ENCODE measurements at regions not wholly inside any gene's neighbourhood (a gene's known extent, or its start where the extent isn't known, plus 50 kb on each side); places are given as distances from the start of the nearest gene placed in this dataset.

GRCh38 chr22:47592791-47593190 lies 830.3 kb downstream of the TBC1D22A start:
- WGBS, 2 donors (ENCODE audit: extremely low coverage in 2 of 2, insufficient read length in 2 of 2, insufficient replicate concordance in 1 of 2): no CpG with 5 or more reads among the region's 9 CpGs
- DNase-seq (ENCODE audit: low spot score): no peak
- Histone ChIP-seq H2BK12ac (ENCODE audit: low read length) (no peak overlapping the region), H2BK5ac (ENCODE audit: low read length) (no peak overlapping the region), H3K9me3 (replicated peaks in 1 of 2; ENCODE audit: control insufficient read depth in 2 of 2, insufficient read depth in 1 of 2, low read depth in 1 of 2, low read length in 2 of 2) (peaks cover 0 to 49% of the 10 kb centered on the region in 2 donors), H3K23ac (ENCODE audit: low read depth, low read length, poor library complexity) (no peak overlapping the region), H3K4me1 (ENCODE audit: control insufficient read depth in 2 of 2, insufficient read depth in 1 of 2, low read depth in 1 of 2, low read length in 2 of 2) (no peaks in the 10 kb centered on the region), H3K36me3 (replicated peaks in 1 of 2; ENCODE audit: control insufficient read depth in 2 of 2, insufficient read depth in 2 of 2, low read length in 2 of 2) (no peaks in the 10 kb centered on the region), H2AK5ac (ENCODE audit: low read depth, low read length) (no peak overlapping the region), H3K27me3 (ENCODE audit: control insufficient read depth in 3 of 3, insufficient read depth in 3 of 3, low read depth in 1 of 3, low read length in 3 of 3) (peaks cover 0 to 1% (median 0%) of the 10 kb centered on the region in 3 experiments), H4K8ac (ENCODE audit: low read depth, low read length) (no peak overlapping the region), H3K4me2 (ENCODE audit: insufficient read depth, low read length, poor library complexity, severe bottlenecking) (no peak overlapping the region), H3K79me1 (ENCODE audit: low read depth, low read length) (peaks cover 2% of the 10 kb centered on the region), H2AFZ (ENCODE audit: low read length) (no peak overlapping the region), H3K4me3 (ENCODE audit: low read length in 2 of 2) (no peak overlapping the region), H4K91ac (ENCODE audit: low read depth, low read length, poor library complexity) (no peak overlapping the region), H2BK120ac (ENCODE audit: low read depth, low read length) (no peak overlapping the region), H3K9ac (ENCODE audit: low read depth, low read length, poor library complexity) (no peak overlapping the region), H3K14ac (ENCODE audit: low read length) (no peak overlapping the region), H2BK15ac (ENCODE audit: low read length) (no peak overlapping the region), H3K18ac (ENCODE audit: low read length) (no peak overlapping the region), H3K4ac (ENCODE audit: low read length) (no peak overlapping the region), H3K27ac (replicated peaks; ENCODE audit: low read length) (no peak overlapping the region)

DNA sequence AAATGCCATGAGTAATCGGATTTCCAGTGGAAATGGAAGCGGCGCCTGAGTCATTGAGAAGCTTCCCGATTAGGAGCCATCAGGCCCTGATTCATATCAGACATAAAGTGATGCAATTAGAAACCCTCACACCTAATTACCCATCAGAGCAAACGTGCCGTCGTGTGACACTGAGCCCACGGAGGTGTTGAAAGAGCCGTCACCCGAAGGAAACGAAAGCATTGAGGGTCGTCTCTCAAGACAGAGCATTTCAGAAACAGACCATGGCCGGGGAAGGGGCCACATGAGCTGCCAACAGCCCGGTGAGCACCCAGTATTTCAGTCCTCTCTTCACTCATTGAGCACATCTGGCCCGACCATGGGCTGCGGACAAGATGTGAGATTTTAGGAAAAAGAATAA lies 829.3 kb downstream of the TBC1D22A start:
- no peak overlapping the region for H2BK5ac ChIP-seq (ENCODE audit: low read length)
- peaks cover 2% of the 10 kb centered on the region for H3K79me1 ChIP-seq (ENCODE audit: low read depth, low read length)
- H2BK12ac ChIP-seq (ENCODE audit: low read length): no peak overlapping the region
- no peak overlapping the region for H3K23ac ChIP-seq (ENCODE audit: low read depth, low read length, poor library complexity)
- H2AK5ac ChIP-seq (ENCODE audit: low read depth, low read length): no peak overlapping the region
- no peak overlapping the region for H3K14ac ChIP-seq (ENCODE audit: low read length)
- H3K4me3 ChIP-seq (ENCODE audit: low read length in 2 of 2): no peak overlapping the region
- no peak overlapping the region for H2BK120ac ChIP-seq (ENCODE audit: low read depth, low read length)
- H4K8ac ChIP-seq (ENCODE audit: low read depth, low read length): no peak overlapping the region
- no peak overlapping the region for H2BK15ac ChIP-seq (ENCODE audit: low read length)
- peaks cover 0 to 1% (median 0%) of the 10 kb centered on the region in 3 experiments for H3K27me3 ChIP-seq (ENCODE audit: control insufficient read depth in 3 of 3, insufficient read depth in 3 of 3, low read depth in 1 of 3, low read length in 3 of 3)
- H3K36me3 ChIP-seq (replicated peaks in 1 of 2; ENCODE audit: control insufficient read depth in 2 of 2, insufficient read depth in 2 of 2, low read length in 2 of 2): no peaks in the 10 kb centered on the region
- H3K18ac ChIP-seq (ENCODE audit: low read length): no peak overlapping the region
- no peak overlapping the region for H4K91ac ChIP-seq (ENCODE audit: low read depth, low read length, poor library complexity)
- no peak overlapping the region for H3K4me2 ChIP-seq (ENCODE audit: insufficient read depth, low read length, poor library complexity, severe bottlenecking)
- no peak overlapping the region for H3K27ac ChIP-seq (replicated peaks; ENCODE audit: low read length)
- no CpG with 5 or more reads among the region's 16 CpGs for WGBS, 2 donors (ENCODE audit: extremely low coverage in 2 of 2, insufficient read length in 2 of 2, insufficient replicate concordance in 1 of 2)
- H3K4me1 ChIP-seq (ENCODE audit: control insufficient read depth in 2 of 2, insufficient read depth in 1 of 2, low read depth in 1 of 2, low read length in 2 of 2): no peaks in the 10 kb centered on the region
- no peak overlapping the region for H2AFZ ChIP-seq (ENCODE audit: low read length)
- peaks cover 0 to 54% of the 10 kb centered on the region in 2 donors for H3K9me3 ChIP-seq (replicated peaks in 1 of 2; ENCODE audit: control insufficient read depth in 2 of 2, insufficient read depth in 1 of 2, low read depth in 1 of 2, low read length in 2 of 2)
- H3K9ac ChIP-seq (ENCODE audit: low read depth, low read length, poor library complexity): no peak overlapping the region
- DNase-seq (ENCODE audit: low spot score): no peak
- no peak overlapping the region for H3K4ac ChIP-seq (ENCODE audit: low read length)

GRCh38 chr22:47591016-47591415 lies 828.6 kb downstream of the TBC1D22A start:
- Histone ChIP-seq H3K14ac (ENCODE audit: low read length) (no peak overlapping the region), H3K4me2 (ENCODE audit: insufficient read depth, low read length, poor library complexity, severe bottlenecking) (no peak overlapping the region), H3K9ac (ENCODE audit: low read depth, low read length, poor library complexity) (no peak overlapping the region), H3K79me1 (ENCODE audit: low read depth, low read length) (peaks cover 2% of the 10 kb centered on the region), H3K4ac (ENCODE audit: low read length) (no peak overlapping the region), H2AFZ (ENCODE audit: low read length) (no peak overlapping the region), H4K91ac (ENCODE audit: low read depth, low read length, poor library complexity) (no peak overlapping the region), H3K18ac (ENCODE audit: low read length) (no peak overlapping the region), H3K27me3 (ENCODE audit: control insufficient read depth in 3 of 3, insufficient read depth in 3 of 3, low read depth in 1 of 3, low read length in 3 of 3) (peaks cover 0 to 1% (median 0%) of the 10 kb centered on the region in 3 experiments), H2BK15ac (ENCODE audit: low read length) (no peak overlapping the region), H3K4me1 (ENCODE audit: control insufficient read depth in 2 of 2, insufficient read depth in 1 of 2, low read depth in 1 of 2, low read length in 2 of 2) (no peaks in the 10 kb centered on the region), H2AK5ac (ENCODE audit: low read depth, low read length) (no peak overlapping the region), H3K23ac (ENCODE audit: low read depth, low read length, poor library complexity) (no peak overlapping the region), H3K9me3 (replicated peaks in 1 of 2; ENCODE audit: control insufficient read depth in 2 of 2, insufficient read depth in 1 of 2, low read depth in 1 of 2, low read length in 2 of 2) (peaks cover 0 to 49% of the 10 kb centered on the region in 2 donors), H3K27ac (replicated peaks; ENCODE audit: low read length) (no peak overlapping the region), H2BK120ac (ENCODE audit: low read depth, low read length) (no peak overlapping the region), H4K8ac (ENCODE audit: low read depth, low read length) (no peak overlapping the region), H3K36me3 (replicated peaks in 1 of 2; ENCODE audit: control insufficient read depth in 2 of 2, insufficient read depth in 2 of 2, low read length in 2 of 2) (no peaks in the 10 kb centered on the region), H2BK12ac (ENCODE audit: low read length) (no peak overlapping the region), H2BK5ac (ENCODE audit: low read length) (no peak overlapping the region), H3K4me3 (ENCODE audit: low read length in 2 of 2) (no peak overlapping the region)
- no peak for DNase-seq (ENCODE audit: low spot score)
- WGBS, 2 donors (ENCODE audit: extremely low coverage in 2 of 2, insufficient read length in 2 of 2, insufficient replicate concordance in 1 of 2): no CpG with 5 or more reads among the region's 7 CpGs

- H3K27ac ChIP-seq (replicated peaks; ENCODE audit: low read length): no peak overlapping the region
- no peak overlapping the region for H3K14ac ChIP-seq (ENCODE audit: low read length)
- no peak overlapping the region for H2BK120ac ChIP-seq (ENCODE audit: low read depth, low read length)
- H3K4me3 ChIP-seq (ENCODE audit: low read length in 2 of 2): no peak overlapping the region
- no peak for DNase-seq (ENCODE audit: low spot score)
- H4K91ac ChIP-seq (ENCODE audit: low read depth, low read length, poor library complexity): no peak overlapping the region
- H2BK15ac ChIP-seq (ENCODE audit: low read length): no peak overlapping the region
- H3K4me1 ChIP-seq (ENCODE audit: control insufficient read depth in 2 of 2, insufficient read depth in 1 of 2, low read depth in 1 of 2, low read length in 2 of 2): no peaks in the 10 kb centered on the region
- H2AK5ac ChIP-seq (ENCODE audit: low read depth, low read length): no peak overlapping the region
- H2BK12ac ChIP-seq (ENCODE audit: low read length): no peak overlapping the region
- no peak overlapping the region for H2AFZ ChIP-seq (ENCODE audit: low read length)
- no peak overlapping the region for H3K9ac ChIP-seq (ENCODE audit: low read depth, low read length, poor library complexity)
- H3K4ac ChIP-seq (ENCODE audit: low read length): no peak overlapping the region
- no peak overlapping the region for H4K8ac ChIP-seq (ENCODE audit: low read depth, low read length)
- no CpG with 5 or more reads among the region's 17 CpGs for WGBS, 2 donors (ENCODE audit: extremely low coverage in 2 of 2, insufficient read length in 2 of 2, insufficient replicate concordance in 1 of 2)
- H2BK5ac ChIP-seq (ENCODE audit: low read length): no peak overlapping the region
- H3K18ac ChIP-seq (ENCODE audit: low read length): no peak overlapping the region
- H3K23ac ChIP-seq (ENCODE audit: low read depth, low read length, poor library complexity): no peak overlapping the region
- H3K9me3 ChIP-seq (replicated peaks in 1 of 2; ENCODE audit: control insufficient read depth in 2 of 2, insufficient read depth in 1 of 2, low read depth in 1 of 2, low read length in 2 of 2): peaks cover 0 to 42% of the 10 kb centered on the region in 2 donors
- H3K79me1 ChIP-seq (ENCODE audit: low read depth, low read length): peaks cover 2% of the 10 kb centered on the region
- peaks cover 0 to 1% (median 0%) of the 10 kb centered on the region in 3 experiments for H3K27me3 ChIP-seq (ENCODE audit: control insufficient read depth in 3 of 3, insufficient read depth in 3 of 3, low read depth in 1 of 3, low read length in 3 of 3)
- H3K4me2 ChIP-seq (ENCODE audit: insufficient read depth, low read length, poor library complexity, severe bottlenecking): no peak overlapping the region
- H3K36me3 ChIP-seq (replicated peaks in 1 of 2; ENCODE audit: control insufficient read depth in 2 of 2, insufficient read depth in 2 of 2, low read length in 2 of 2): no peaks in the 10 kb centered on the region
Observed at GRCh38 chr22:47589271-47590250, 827.1 kb downstream of the TBC1D22A start.
